ENCODE measurements at regions not wholly inside any gene's neighbourhood (a gene's known extent, or its start where the extent isn't known, plus 50 kb on each side); places are given as distances from the start of the nearest gene placed in this dataset.

DNA sequence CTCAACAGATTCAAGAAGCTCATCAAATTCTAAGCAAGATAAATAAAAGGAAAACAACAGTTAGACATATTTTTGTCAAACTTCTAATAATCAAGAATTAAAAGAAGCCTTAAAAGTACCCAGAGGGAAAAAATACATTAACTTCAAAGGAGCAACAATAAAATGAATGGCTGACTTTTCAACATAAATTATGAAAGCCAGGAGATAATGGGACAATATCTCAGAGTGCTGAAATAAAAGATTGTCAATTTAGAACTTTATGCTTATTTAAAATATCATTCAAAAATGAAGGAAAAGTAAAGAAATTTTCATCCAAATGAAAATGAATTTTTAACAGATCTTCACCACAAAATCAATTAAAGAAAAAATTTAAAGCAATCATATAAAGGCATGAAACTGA is 108.5 kb upstream of the IL6 start:
- POLR2A ChIA-PET: no interaction called here

DNA sequence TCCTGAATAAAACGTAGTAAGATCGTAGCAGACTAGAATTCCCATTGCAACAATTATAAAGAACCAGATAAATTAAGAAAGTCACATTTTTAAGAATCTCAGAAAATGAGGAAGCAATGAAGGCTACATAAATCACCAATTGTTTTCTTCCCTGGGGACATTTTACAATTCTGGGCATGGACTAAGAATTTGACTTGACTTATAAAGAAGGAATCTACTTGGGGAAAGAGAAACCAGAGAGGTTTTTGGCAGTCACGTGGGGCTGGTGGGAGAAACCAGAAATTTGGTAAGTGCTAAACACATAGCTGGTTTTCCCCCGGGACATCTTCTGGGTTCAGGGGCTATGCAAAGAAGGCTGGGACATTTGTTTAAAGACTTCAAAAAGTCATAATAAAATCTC is 109.8 kb upstream of the IL6 start:
- H3K9me3 Mint-ChIP-seq (ENCODE audit: unreplicated experiment): peaks cover 69% of the 10 kb centered on the region
- peaks cover 6% of the 10 kb centered on the region for H3K4me1 Mint-ChIP-seq (ENCODE audit: low read depth, unreplicated experiment)
- no peaks in the 10 kb centered on the region for H3K36me3 ChIP-seq (ENCODE audit: control insufficient read depth, insufficient read depth, low read length)
- no peak overlapping the region for H3K4me3 ChIP-seq (ENCODE audit: low read depth, low read length)
- DNase-seq: no peak
- H3K27me3 ChIP-seq (replicated peaks; ENCODE audit: control insufficient read depth, insufficient read depth, low read length): no peaks in the 10 kb centered on the region
- TF ChIP-seq, protein P1, sequence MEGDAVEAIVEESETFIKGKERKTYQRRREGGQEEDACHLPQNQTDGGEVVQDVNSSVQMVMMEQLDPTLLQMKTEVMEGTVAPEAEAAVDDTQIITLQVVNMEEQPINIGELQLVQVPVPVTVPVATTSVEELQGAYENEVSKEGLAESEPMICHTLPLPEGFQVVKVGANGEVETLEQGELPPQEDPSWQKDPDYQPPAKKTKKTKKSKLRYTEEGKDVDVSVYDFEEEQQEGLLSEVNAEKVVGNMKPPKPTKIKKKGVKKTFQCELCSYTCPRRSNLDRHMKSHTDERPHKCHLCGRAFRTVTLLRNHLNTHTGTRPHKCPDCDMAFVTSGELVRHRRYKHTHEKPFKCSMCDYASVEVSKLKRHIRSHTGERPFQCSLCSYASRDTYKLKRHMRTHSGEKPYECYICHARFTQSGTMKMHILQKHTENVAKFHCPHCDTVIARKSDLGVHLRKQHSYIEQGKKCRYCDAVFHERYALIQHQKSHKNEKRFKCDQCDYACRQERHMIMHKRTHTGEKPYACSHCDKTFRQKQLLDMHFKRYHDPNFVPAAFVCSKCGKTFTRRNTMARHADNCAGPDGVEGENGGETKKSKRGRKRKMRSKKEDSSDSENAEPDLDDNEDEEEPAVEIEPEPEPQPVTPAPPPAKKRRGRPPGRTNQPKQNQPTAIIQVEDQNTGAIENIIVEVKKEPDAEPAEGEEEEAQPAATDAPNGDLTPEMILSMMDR (IDR thresholded peaks at IDR 0.05; ENCODE audit: insufficient read depth in 1 of 2, low read depth in 1 of 2, low read length in 1 of 2, severe bottlenecking in 1 of 2, unreplicated experiment in 1 of 2): no peak
- no peaks in the 10 kb centered on the region for H3K4me1 ChIP-seq
- BruUV-seq (replicated peaks): no TSS peak
- no peaks in the 10 kb centered on the region for H3K36me3 Mint-ChIP-seq (ENCODE audit: insufficient read depth, unreplicated experiment)
- H3K27me3 Mint-ChIP-seq (ENCODE audit: insufficient read depth, unreplicated experiment): no peaks in the 10 kb centered on the region
- CTCF ChIA-PET: no interaction called here
- intact Hi-C loops (cut with micrococcal nuclease; ENCODE audit: unreplicated experiment): no loop called here
- POLR2A ChIA-PET: no interaction called here
- no peak overlapping the region for H3K4me3 Mint-ChIP-seq (ENCODE audit: unreplicated experiment)
- H3K9me3 ChIP-seq: peaks cover 17% of the 10 kb centered on the region; the same call in 1 of the 2 replicates
- H3K27ac Mint-ChIP-seq (ENCODE audit: unreplicated experiment): no peak overlapping the region

More for the DNA sequence above, 108.5 kb upstream of the IL6 start:
- DNase-seq: no peak
- CTCF ChIA-PET: no interaction called here
- no peak overlapping the region for H3K4me3 ChIP-seq (ENCODE audit: low read depth, low read length)
- H3K27me3 ChIP-seq (replicated peaks; ENCODE audit: control insufficient read depth, insufficient read depth, low read length): no peaks in the 10 kb centered on the region
- H3K36me3 ChIP-seq (ENCODE audit: control insufficient read depth, insufficient read depth, low read length): no peaks in the 10 kb centered on the region
- no peak overlapping the region for H3K27ac Mint-ChIP-seq (ENCODE audit: unreplicated experiment)
- TF ChIP-seq, protein P1 (IDR thresholded peaks at IDR 0.05; ENCODE audit: insufficient read depth in 1 of 2, low read depth in 1 of 2, low read length in 1 of 2, severe bottlenecking in 1 of 2, unreplicated experiment in 1 of 2): no peak
- no peak overlapping the region for H3K4me3 Mint-ChIP-seq (ENCODE audit: unreplicated experiment)
- peaks cover 70% of the 10 kb centered on the region for H3K9me3 Mint-ChIP-seq (ENCODE audit: unreplicated experiment)
- no peaks in the 10 kb centered on the region for H3K36me3 Mint-ChIP-seq (ENCODE audit: insufficient read depth, unreplicated experiment)
- H3K9me3 ChIP-seq: peaks cover 17% of the 10 kb centered on the region; the same call in 1 of the 2 replicates
- BruUV-seq (replicated peaks): no TSS peak
- intact Hi-C loops (cut with micrococcal nuclease; ENCODE audit: unreplicated experiment): no loop called here
- H3K4me1 Mint-ChIP-seq (ENCODE audit: low read depth, unreplicated experiment): peaks cover 8% of the 10 kb centered on the region
- no peaks in the 10 kb centered on the region for H3K27me3 Mint-ChIP-seq (ENCODE audit: insufficient read depth, unreplicated experiment)
- no peaks in the 10 kb centered on the region for H3K4me1 ChIP-seq

DNA sequence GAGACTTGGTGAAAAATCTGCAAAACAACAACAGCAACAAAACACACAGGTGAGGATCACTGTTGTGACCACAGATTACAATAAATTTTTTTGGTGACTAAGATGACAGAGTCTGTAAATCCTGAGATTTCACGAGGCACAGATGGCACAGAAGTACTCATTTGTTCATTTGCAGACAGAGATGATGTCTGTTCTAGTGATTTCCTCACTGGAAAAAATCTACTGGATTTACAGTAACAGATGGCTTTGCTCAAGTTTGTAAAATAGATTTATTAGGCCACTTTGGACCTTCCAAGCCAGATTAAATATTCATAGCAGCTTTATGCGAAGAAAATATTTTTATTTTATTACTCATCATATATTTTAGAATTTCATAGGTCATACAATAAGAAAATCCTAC is 113.5 kb upstream of the IL6 start:
- no peaks in the 10 kb centered on the region for H3K36me3 Mint-ChIP-seq (ENCODE audit: insufficient read depth, unreplicated experiment)
- DNase-seq: no peak

More for the DNA sequence above, 113.5 kb upstream of the IL6 start:
- POLR2A ChIA-PET: no interaction called here
- Histone ChIP-seq H3K4me1 (no peaks in the 10 kb centered on the region), H3K27me3 (replicated peaks; ENCODE audit: control insufficient read depth, insufficient read depth, low read length) (no peaks in the 10 kb centered on the region), H3K4me3 (ENCODE audit: low read depth, low read length) (no peak overlapping the region), H3K9me3 (0 out of 2 replicates have a peak, but pooled peaks cover 7% of the 10 kb centered on the region), H3K36me3 (ENCODE audit: control insufficient read depth, insufficient read depth, low read length) (no peaks in the 10 kb centered on the region)
- Mint-ChIP-seq H3K27me3 (ENCODE audit: insufficient read depth, unreplicated experiment) (no peaks in the 10 kb centered on the region), H3K9me3 (ENCODE audit: unreplicated experiment) (peaks cover 38% of the 10 kb centered on the region), H3K4me1 (ENCODE audit: low read depth, unreplicated experiment) (peaks cover 6% of the 10 kb centered on the region), H3K27ac (ENCODE audit: unreplicated experiment) (no peak overlapping the region), H3K4me3 (ENCODE audit: unreplicated experiment) (no peak overlapping the region)
- TF ChIP-seq, protein P1 (IDR thresholded peaks at IDR 0.05; ENCODE audit: insufficient read depth in 1 of 2, low read depth in 1 of 2, low read length in 1 of 2, severe bottlenecking in 1 of 2, unreplicated experiment in 1 of 2): no peak
- intact Hi-C loops (cut with micrococcal nuclease; ENCODE audit: unreplicated experiment): no loop called here
- CTCF ChIA-PET: no interaction called here
- BruUV-seq (replicated peaks): no TSS peak

All from Caco-2 (cell line).